ENCODE measurements at regions not wholly inside any gene's neighbourhood (a gene's known extent, or its start where the extent isn't known, plus 50 kb on each side); places are given as distances from the start of the nearest gene placed in this dataset.

GRCh38 chr4:128364565-128364964 is 77.0 kb upstream of the PGRMC2 start:
- DNase-seq: no peak

- DNase-seq: no peak
Observed at GRCh38 chr4:128363966-128364365, 76.4 kb upstream of the PGRMC2 start.

- DNase-seq: no peak
Observed at GRCh38 chr4:128362760-128363159, 75.1 kb upstream of the PGRMC2 start.

GRCh38 chr4:128359422-128359821 is 71.8 kb upstream of the PGRMC2 start:
- no peak for DNase-seq

GRCh38 chr4:128358913-128359279 is 71.3 kb upstream of the PGRMC2 start:
- DNase-seq: no peak

GRCh38 chr4:128358231-128358912 is 70.8 kb upstream of the PGRMC2 start:
- no peak for DNase-seq

GRCh38 chr4:128357286-128357685 is 69.7 kb upstream of the PGRMC2 start:
- no peak for DNase-seq

- no peak for DNase-seq
Observed at GRCh38 chr4:128355305-128355704, 67.7 kb upstream of the PGRMC2 start.

- no peak for DNase-seq
Observed at GRCh38 chr4:128354205-128354821, 66.7 kb upstream of the PGRMC2 start.

GRCh38 chr4:128353791-128354190 is 66.2 kb upstream of the PGRMC2 start:
- DNase-seq: no peak

- DNase-seq: no peak
Observed at GRCh38 chr4:128351502-128351901, 63.9 kb upstream of the PGRMC2 start.

GRCh38 chr4:128350449-128351045 is 62.9 kb upstream of the PGRMC2 start:
- no peak for DNase-seq

GRCh38 chr4:128349921-128350320 is 62.3 kb upstream of the PGRMC2 start:
- DNase-seq: no peak

GRCh38 chr4:128347930-128348660 is 60.5 kb upstream of the PGRMC2 start:
- no peak for DNase-seq

GRCh38 chr4:128347175-128347868 is 59.7 kb upstream of the PGRMC2 start:
- no peak for DNase-seq

GRCh38 chr4:128346054-128346716 is 58.6 kb upstream of the PGRMC2 start:
- no peak for DNase-seq

- no peak for DNase-seq
Observed at GRCh38 chr4:128345650-128346049, 58.0 kb upstream of the PGRMC2 start.

- no peak for DNase-seq
Observed at GRCh38 chr4:128342762-128343161, 55.1 kb upstream of the PGRMC2 start.

- DNase-seq: no peak
Observed at GRCh38 chr4:128341634-128342033, 54.0 kb upstream of the PGRMC2 start.

- DNase-seq: no peak
Observed at GRCh38 chr4:128338634-128339355, 51.2 kb upstream of the PGRMC2 start.

All from amygdala (tissue), 56 donors.